ENCODE measurements at regions not wholly inside any gene's neighbourhood (a gene's known extent, or its start where the extent isn't known, plus 50 kb on each side); places are given as distances from the start of the nearest gene placed in this dataset.

DNA sequence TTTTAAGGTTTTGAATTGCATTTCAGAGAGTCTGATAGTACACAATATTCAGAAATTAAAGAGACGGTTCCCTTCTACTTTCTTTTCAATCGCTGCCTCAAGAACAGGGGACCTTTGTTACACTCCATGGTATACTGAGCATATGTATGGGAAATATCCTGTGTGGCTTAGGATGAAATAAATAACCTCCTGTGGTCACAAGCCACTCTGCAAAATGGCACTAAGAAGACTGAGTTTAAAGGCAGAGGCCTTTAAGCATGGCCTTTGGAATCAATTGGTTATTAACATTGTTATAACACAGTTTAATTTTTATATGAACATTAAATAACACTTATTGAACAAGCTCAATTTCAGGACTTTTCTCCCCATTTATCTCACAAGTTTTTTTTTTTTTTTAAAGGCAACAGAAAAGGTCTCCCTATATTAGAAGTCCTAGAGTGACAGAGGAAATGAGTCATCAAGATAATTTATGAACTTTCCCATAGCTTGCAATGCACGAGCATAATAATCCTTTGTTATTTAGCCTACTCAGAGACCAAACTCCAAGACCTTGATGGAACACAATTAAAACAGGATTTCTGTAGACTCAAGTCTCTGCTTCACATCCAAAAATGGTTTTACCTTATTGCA, 341.9 kb downstream of the TMEM167A start:
- WGBS, result 76% methylated on average over 3 of the region's 3 CpGs
- no peak for TF ChIP-seq FOXA2 (IDR thresholded peaks at IDR 0.05)
- TF ChIP-seq, protein P1, sequence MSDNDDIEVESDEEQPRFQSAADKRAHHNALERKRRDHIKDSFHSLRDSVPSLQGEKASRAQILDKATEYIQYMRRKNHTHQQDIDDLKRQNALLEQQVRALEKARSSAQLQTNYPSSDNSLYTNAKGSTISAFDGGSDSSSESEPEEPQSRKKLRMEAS (IDR thresholded peaks at IDR 0.05), result no peak
- no peak for TF ChIP-seq NR2F2 (IDR thresholded peaks at IDR 0.05)
- TF ChIP-seq HNF4G (IDR thresholded peaks at IDR 0.05), result no peak
- TF ChIP-seq ZBTB33 (IDR thresholded peaks at IDR 0.05), result no peak
- no peak for TF ChIP-seq HNF4A (conservative IDR thresholded peaks at IDR 0.05)
- no peak for TF ChIP-seq CTCF (IDR thresholded peaks at IDR 0.05; ENCODE audit: low read depth, low read length, missing input control)
- TF ChIP-seq YY1 (IDR thresholded peaks at IDR 0.05), result no peak
- no peak for TF ChIP-seq FOXA1 (IDR thresholded peaks at IDR 0.05)
- no peak for TF ChIP-seq JUND (IDR thresholded peaks at IDR 0.05)
- TF ChIP-seq TAF1 (conservative IDR thresholded peaks at IDR 0.05), result no peak
- no peak for TF ChIP-seq RXRA (IDR thresholded peaks at IDR 0.05)
- H3K27me3 ChIP-seq (ENCODE audit: control insufficient read depth in 4 of 4, insufficient read depth in 4 of 4, low read length in 3 of 4), result no peaks in the 10 kb centered on the region
- no peak overlapping the region for H3K9ac ChIP-seq (ENCODE audit: low read depth in 1 of 2, low read length in 2 of 2)
- no peak overlapping the region for H3K4me3 ChIP-seq (ENCODE audit: low read depth in 1 of 3, low read length in 3 of 3)
- DNase-seq (ENCODE audit: low spot score), result no peak
- no peak overlapping the region for H3K27ac ChIP-seq (ENCODE audit: low read depth in 1 of 2, low read length in 2 of 2)
- H3K36me3 ChIP-seq (ENCODE audit: control insufficient read depth in 4 of 4, insufficient read depth in 3 of 4, low read depth in 1 of 4, low read length in 3 of 4), result no peaks in the 10 kb centered on the region
- H3K4me1 ChIP-seq (ENCODE audit: control insufficient read depth in 4 of 4, insufficient read depth in 4 of 4, low read length in 3 of 4), result no peaks in the 10 kb centered on the region
- no peaks in the 10 kb centered on the region for H3K9me3 ChIP-seq (ENCODE audit: control insufficient read depth in 4 of 4, low read length in 3 of 4)

- Histone ChIP-seq H3K9me3 (ENCODE audit: control insufficient read depth in 4 of 4, low read length in 3 of 4) (no peaks in the 10 kb centered on the region), H3K27ac (ENCODE audit: low read depth in 1 of 2, low read length in 2 of 2) (no peak overlapping the region), H3K9ac (ENCODE audit: low read depth in 1 of 2, low read length in 2 of 2) (no peak overlapping the region), H3K27me3 (ENCODE audit: control insufficient read depth in 4 of 4, insufficient read depth in 4 of 4, low read length in 3 of 4) (no peaks in the 10 kb centered on the region), H3K4me3 (ENCODE audit: low read depth in 1 of 3, low read length in 3 of 3) (no peak overlapping the region), H3K4me1 (ENCODE audit: control insufficient read depth in 4 of 4, insufficient read depth in 4 of 4, low read length in 3 of 4) (no peaks in the 10 kb centered on the region), H3K36me3 (ENCODE audit: control insufficient read depth in 4 of 4, insufficient read depth in 3 of 4, low read depth in 1 of 4, low read length in 3 of 4) (no peaks in the 10 kb centered on the region)
- no peak for DNase-seq (ENCODE audit: low spot score)
- TF ChIP-seq NR2F2 (IDR thresholded peaks at IDR 0.05) (no peak), FOXA2 (IDR thresholded peaks at IDR 0.05) (no peak), SP1 (IDR thresholded peaks at IDR 0.05) (no peak), FOXA1 (IDR thresholded peaks at IDR 0.05) (no peak), REST (IDR thresholded peaks at IDR 0.05) (no peak), ZBTB33 (IDR thresholded peaks at IDR 0.05) (no peak), ATF3 (IDR thresholded peaks at IDR 0.05) (no peak), CTCF (IDR thresholded peaks at IDR 0.05; ENCODE audit: low read depth, low read length, missing input control) (no peak), HNF4G (IDR thresholded peaks at IDR 0.05) (no peak), JUND (IDR thresholded peaks at IDR 0.05) (no peak), HNF4A (conservative IDR thresholded peaks at IDR 0.05) (no peak), GABPA (IDR thresholded peaks at IDR 0.05 in 1 of 2, conservative IDR thresholded peaks at IDR 0.05 in 1 of 2) (no peak), YY1 (IDR thresholded peaks at IDR 0.05) (no peak), TAF1 (conservative IDR thresholded peaks at IDR 0.05) (no peak), EGR1 (IDR thresholded peaks at IDR 0.05; ENCODE audit: low read depth in 2 of 2) (no peak), RAD21 (IDR thresholded peaks at IDR 0.05) (no peak)
- TF ChIP-seq, protein P1 (IDR thresholded peaks at IDR 0.05), result no peak
- WGBS, result 69% methylated on average over 5 of the region's 5 CpGs
Measured at GRCh38 chr5:82734347-82734746, 342.8 kb downstream of the TMEM167A start.
